HT-29 (cell line): ENCODE measurements at regions not wholly inside any gene's neighbourhood (a gene's known extent, or its start where the extent isn't known, plus 50 kb on each side); places are given as distances from the start of the nearest gene placed in this dataset.
"Not testable (repeated sequence)": the region's sequence is repeated elsewhere in the genome, so short reads cannot be mapped to it uniquely, and the experiment has no call there.

ENCODE experiments used
- DNase-seq: peaks from one replicate; pipeline ENCODE4 v3.0.0-alpha.2; 2015; ENCODE audit warnings: low spot score

DNA sequence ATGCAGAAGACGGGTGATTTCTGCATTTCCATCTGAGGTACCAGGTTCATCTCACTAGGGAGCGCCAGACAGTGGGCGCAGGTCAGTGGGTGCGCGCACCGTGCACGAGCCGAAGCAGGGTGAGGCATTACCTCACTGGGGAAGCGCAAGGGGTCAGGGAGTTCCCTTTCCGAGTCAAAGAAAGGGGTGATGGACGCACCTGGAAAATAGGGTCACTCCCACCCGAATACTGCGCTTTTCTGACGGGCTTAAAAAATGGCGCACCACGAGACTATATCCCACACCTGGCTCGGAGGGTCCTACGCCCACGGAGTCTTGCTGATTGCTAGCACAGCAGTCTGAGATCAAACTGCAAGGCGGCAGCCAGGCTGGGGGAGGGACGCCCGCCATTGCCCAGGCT is 1246.0 kb upstream of the PABPC4L start:
- not testable (repeated sequence) for DNase-seq

DNA sequence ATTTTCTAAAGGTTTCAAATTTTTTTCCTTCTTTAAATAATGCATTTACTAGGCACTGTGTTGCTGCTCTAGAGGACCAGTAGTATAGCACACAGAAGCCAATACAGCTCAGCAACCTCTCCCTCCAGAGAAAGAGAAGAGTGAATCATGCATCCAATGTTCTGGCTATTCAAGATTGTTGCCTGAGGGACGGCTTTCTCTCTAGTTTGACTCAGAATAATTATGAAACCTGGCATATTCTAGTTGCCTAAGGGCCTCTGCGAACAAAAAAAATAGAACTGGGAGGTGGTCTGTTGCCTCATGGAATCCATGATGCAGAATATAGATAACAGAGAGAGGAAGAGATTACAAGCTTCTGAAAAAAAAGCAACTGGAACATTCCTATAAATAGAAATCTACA is 1233.3 kb upstream of the PABPC4L start:
- no peak for DNase-seq

DNA sequence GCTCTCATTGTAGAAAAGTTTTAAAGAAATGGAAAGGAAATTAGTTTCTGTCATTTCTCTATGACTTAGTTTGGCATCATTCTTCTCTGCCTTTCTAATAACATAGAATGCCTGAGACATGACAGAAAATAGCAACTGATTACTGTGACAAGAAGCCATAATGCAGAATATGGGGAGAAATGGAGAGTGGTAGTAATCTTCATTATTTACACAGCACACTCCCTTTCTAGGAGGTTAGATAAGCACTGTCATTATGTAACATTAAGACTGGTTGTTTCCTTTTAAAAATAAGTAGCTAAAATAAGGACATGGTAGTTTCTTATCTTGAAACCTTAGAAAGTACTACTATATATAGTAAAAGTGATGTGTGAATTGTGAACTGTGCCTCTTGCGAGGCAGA is 1227.9 kb upstream of the PABPC4L start:
- DNase-seq: no peak

DNA sequence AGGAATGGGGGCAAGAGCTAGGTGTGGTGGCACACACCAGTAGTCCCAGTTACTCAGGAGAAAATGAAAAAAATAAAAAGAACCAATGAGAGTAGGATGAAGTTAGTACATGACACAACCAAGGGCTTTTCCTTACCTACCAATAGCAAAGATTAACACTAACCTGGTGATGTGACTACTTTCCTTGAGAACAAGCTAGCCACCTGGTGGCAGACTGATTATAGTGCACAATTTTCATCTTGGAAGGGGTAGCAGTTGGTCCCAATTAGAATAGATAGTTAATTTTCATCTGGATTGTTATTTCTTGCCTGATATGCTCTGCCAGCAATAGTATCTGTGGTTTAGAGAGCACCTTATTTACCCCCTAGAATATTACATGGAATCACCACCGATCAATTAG is 1216.8 kb upstream of the PABPC4L start:
- DNase-seq: peak; percentile 43

DNA sequence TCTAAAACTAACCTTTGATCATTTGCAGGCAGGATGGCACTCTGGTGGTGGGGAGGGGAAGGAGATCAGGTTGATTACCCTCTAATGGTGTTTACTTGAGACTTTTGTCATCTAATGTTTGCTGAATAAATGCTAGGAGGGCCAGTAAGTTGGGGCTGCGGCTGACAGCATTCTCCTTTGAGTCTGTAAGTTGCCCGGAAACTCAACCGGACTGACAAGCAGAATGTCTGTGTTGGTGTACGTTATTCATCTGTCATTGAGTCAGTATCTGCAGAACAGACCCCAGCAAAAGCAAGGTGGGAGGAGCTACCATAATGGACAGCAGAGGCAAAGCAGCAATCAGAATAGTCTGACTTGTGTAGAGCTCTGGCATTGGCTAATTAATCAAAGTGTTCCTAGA is 1210.6 kb upstream of the PABPC4L start:
- no peak for DNase-seq

DNA sequence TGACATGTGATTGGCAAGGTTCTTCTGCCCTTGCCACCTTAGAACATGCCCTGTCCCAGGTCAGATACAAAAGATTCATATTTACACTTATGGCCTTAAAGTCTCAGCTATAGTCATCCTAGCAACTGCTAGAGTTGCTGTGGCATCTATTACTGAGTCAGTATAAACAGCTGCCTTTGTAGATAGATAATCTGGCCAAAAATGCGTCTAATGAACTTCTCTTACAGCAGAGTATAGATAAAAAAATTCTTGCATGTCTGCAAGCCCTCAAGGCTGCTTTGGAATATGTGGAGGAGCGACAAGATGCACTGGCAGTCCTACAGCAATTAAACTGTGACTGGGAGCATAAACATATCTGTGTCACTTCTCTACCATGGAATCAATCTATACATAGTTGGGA is 1209.7 kb upstream of the PABPC4L start:
- no peak for DNase-seq

DNA sequence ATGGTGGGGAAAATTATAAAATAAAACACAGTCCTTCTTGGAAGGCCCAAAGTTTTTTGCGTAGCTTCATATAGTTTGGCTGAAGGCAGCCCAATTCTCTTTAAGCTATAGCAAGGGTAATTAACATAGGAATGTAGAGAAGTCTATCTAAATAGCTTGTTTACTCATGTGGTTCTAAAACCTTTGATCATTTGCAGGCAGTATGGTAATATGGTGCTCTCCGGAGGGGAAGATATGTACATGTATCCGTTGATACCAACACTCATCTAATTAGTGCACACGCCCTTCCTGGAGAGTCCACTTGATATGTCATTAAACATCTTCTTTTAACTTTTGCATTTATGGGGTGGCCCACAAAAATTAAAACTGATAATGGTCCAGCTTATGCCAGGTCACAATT is 1207.7 kb upstream of the PABPC4L start:
- DNase-seq: not testable (repeated sequence)

DNA sequence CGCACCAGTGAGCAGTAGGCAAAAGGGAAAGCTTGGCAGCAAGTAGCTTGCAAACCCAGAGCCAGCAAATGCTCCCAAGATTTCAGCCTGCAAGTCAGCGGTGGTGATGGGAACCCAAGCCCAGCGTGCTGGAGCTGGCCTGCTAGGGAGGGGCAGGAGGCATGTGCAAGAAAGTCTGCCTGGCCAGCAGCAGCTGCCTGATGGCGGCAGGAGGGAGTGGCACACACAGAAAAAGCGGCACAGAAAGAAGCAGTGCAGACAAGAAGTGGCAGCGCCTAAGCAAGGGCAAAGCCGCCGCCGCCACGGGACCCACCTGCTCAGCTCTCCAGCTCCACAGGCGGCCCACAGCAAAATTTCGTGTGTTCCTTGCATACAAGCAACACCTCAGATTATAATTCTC is 1206.5 kb upstream of the PABPC4L start:
- DNase-seq: no peak

DNA sequence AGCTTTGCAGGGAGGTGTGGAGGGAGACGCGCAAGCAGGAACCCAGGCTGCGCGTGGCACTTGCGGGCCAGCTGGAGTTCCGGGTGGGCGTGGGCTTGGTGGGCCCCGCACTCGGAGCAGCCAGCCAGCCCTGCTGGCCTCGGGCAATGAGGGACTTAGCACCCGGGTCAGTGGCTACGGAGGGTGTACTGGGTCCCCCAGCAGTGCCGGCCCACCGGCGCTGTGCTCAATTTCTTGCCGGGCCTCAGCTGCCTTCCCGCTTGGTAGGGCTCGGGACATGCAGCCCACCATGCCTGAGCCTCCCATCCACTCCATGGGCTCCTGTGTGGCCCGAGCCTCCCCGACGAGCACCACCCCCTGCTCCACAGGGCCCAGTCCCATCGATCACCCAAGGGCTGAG is 1205.0 kb upstream of the PABPC4L start:
- DNase-seq: not testable (repeated sequence)

DNA sequence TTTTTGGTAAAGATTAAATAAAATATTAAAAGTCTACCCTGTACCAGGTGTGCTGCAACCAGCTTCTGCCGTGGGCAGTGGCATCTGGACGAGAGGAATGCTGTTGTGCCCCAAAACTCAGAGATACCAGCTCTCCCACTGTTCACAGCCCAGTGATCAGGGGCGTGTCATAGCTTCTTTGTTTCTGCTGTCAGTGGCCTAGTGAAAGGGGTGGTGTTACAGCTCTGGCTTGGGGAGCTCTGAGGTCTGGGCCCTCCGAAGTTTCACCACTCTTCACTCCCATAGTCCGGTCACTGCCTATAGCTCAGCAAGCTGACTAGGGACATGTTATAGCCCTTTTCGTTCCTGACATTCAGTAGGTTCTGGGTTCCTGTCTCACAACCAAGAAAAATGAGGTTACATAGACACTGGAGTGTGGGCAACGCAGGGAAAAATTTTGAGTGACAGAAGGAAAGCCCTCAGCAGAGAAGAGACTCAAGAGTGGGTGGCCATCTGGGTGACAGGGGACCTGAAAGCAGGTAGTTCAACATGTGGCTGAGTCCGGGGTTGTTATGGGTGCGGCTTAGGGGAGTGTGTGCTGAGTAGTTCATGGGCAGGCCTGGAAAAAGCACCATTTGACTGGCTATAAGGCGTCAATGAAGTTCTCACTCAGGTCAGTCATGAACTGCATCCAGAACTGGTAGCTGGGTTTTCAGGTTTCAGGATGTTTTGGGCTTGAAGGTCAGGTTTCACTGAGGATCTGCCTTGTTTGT is 1184.4 kb upstream of the PABPC4L start:
- DNase-seq: no peak

DNA sequence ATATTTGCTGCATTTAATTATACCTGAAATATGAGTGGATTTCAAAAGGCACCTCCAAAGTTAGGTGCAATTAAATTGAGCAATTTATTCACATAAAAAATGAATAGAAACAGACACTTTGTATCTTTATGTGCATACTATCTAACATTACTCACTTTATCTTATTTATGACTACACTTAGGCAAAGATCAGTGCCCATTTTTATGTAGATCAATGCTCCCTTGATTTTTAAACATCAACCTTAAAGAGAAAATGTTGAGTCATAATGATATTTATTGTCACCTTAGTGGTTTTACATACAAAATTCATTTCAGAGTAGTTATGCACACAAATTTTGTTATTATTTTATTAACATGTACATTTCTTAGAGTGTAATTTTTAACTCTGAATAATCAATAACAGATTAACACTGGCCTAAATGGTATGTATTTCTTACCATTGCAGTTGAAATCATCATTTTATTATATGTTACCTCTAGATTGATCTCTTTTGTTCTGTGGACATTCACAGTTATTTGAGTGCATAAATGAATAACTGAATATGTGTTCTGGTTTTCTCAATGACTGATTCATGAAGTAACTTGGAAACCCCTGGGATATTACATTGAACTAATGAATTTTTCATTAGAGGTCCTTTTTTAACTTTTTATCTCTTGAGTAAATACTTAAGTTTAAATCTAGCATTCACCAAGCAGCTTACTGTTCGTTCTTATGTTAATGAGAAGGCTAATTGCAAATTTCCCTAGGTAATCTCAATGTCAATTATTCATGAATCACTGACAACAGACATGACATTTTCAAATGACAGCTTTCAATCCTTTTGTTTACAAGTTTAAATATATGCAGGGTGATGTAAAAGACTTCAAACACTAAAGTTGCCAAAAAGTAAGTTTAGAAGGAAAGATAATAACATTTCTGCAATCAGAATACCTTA is 1182.0 kb upstream of the PABPC4L start:
- no peak for DNase-seq

DNA sequence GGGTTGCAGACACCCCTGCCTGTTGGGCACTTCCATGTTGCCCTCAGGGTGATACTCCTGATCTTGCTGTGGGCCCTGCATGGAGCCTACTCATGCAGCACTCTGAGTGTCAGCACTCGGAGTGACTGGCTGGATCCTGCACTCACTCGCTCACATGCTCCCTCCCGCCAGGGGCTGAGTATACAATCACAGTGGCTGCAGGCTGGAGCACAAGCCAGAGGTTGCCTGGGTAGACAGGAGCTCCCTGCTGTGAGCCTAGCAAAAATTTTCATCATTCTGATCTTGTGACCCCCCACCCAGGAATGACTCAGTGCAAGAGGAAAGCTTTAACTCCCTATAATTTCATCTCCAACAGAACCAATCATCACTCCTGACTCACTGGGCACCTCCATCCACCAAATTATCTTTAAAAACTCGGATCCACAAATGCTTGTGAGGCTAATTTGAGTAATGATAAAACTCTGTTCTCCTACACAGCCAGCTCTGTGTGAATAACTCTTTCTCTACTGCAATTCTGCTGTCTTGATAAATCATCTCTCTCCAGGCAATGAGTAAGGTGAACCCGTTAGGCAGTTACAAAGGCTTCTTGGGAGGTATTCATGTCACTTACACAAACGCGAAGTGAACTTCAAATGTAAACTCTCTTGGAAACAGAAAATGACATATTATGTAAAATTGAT is 1180.8 kb upstream of the PABPC4L start:
- no peak for DNase-seq

DNA sequence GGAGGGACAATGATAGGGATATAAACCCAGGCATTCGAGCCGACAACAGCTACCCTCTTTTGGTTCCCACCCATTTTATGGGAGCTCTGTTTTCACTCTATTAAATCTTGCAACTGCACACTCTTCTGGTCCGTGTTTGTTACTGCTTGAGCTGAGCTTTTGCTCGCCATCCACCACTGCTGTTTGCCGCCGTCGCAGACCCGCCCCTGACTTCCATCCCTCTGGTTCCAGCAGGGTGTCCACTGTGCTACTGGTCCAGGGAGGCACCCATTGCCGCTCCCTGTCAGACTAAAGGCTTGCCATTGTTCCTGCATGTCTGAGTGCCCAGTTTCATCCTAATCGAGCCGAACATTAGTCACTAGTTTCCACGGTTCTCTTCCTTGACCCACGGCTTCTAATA is 1170.5 kb upstream of the PABPC4L start:
- no peak for DNase-seq

DNA sequence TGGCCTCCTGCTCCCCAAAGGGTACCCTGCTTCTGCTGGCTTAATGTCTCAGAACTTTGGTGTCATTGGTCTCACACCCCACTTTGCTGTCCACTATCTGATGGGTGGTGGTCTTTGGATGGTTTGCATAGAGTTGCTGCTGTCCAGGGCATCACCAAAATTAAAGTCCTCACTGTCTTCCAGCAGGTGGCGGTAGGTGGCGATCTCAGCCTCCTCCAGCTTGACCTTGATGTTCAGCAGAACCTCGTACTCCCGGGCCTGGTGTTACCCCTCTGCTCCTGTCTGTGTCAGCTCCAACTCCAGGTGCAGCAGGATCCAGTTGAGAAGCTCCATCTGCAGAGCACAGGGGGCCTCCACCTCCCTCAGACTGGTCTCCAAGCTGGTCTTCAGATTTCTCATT is 1169.5 kb upstream of the PABPC4L start:
- DNase-seq: peak; percentile 42

DNA sequence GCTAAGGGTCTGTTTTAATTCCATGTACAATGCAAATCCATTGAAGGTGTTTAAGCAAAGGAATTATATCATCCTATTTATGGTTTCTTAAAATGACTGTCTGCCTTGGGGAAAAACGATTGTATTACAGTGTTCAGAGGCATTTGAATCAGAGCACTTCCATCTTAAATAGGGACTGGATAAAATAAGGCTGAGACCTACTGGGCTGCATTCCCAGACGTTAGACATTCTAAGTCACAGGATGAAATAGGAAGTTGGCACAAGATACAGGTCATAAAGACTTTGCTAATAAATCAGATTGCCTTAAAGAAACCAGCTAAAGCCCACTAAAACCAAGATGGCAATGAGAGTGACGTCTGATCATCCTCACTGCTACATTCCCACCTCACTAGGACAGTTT is 1167.2 kb upstream of the PABPC4L start:
- no peak for DNase-seq

DNA sequence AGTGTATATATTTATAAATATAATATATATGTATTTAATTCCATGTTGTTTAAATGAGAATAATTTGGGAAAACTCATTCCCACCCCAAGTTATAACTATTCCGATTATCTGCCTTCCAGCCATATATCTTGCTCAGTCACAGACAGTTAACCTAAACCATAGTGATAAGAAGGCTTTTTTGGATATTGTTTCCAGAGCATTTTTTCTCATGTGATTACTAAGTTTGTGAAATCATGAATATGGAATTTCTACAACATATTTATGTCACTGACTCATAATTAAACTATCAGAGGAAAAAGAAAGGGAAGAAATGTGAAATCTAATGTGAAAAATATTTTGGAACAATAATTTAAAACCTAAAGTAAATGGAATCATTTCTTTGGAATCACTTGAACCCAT is 1163.5 kb upstream of the PABPC4L start:
- DNase-seq: no peak

DNA sequence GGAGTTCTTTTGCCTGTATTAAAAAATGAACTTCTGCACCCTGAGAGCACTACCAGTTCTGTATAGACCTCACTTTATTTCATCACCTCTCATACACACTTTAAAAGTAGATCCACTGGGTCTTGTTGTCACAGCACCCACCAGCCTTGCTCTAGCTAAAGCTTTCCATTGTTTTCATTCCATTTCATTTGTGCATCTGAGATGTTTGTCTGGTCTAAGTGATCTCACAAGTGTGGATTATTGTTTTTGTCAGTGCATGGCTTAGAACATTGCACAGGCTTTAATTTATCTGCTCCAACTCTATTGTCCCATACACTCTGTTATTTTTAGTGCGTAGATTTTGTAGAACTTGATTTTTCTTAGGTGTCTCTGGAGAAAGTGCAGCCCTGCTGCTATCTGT is 1157.5 kb upstream of the PABPC4L start:
- DNase-seq: no peak

DNA sequence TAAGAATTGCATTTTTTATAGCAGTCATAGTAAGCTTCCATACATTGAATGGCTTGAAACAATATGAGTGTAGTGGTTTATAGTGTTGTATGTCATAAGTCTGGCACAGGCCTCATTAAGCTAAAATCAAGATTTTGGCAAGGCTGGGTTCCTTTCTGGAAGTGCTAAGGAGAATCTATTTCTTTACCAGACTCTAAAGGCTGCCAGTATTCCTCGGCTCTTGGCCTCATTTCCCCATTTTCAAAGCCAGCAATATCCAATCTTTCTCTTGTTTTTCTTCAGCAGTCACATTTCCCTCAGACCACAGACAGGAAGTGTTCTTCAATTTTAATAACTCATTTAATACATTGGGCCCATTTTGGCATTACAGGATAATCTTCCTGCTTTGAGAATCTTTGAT is 1155.5 kb upstream of the PABPC4L start:
- DNase-seq: no peak

DNA sequence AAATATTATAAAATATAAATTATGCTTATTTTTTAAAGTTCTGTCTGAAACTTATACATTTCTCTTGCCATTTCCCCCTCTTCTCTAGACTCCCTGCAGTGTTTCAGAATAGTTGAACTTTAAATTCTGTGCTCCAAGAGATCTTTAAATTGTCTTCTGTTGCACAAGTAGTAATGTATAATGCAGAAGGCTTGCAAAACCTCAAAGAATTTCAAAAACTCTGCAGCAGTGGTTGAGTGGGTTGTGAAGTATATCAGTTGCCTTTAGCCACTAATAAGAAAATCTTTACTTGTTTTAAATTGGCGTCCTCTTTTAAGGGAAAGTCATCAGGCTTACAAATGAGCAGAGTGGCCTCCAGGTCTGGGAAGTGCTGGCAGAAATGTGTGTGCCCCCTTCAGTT is 1153.3 kb upstream of the PABPC4L start:
- no peak for DNase-seq

DNA sequence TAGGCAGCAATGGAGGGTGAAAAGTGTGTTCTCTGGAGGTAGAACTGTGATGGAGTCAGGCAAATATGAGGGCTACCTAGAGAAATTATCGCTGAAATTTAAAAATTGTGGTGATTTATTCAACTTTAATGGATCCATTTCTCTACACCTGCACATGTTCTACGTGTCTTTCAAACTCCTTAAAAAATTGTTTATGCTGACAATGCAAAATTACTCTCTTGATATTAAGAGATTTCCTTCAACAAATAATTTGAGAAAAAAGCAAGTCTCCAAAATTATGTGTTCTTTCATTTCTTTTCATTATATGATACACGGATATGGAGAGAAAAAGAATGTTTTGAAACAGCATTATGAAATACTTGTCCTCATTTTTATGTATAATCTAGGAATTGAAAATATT is 1151.4 kb upstream of the PABPC4L start:
- no peak for DNase-seq

DNA sequence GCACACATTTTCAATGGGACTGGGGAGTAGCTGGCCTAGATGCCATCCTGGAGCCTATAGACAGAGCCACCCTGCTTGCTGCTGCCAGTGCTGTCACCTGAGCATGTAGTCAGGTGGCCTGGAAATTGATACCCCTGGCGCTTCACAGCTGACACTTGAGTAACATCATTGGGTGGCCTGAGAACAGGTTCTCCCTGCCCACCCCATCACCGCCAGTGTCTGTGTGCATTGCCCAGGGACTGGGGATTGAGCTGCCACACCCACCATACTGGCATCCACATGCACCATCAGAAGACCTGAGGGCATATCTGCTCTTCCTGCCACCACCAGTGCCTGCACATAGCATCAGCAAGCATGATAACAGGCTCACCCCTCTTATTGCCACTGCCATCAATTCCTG is 1142.9 kb upstream of the PABPC4L start:
- DNase-seq: no peak

DNA sequence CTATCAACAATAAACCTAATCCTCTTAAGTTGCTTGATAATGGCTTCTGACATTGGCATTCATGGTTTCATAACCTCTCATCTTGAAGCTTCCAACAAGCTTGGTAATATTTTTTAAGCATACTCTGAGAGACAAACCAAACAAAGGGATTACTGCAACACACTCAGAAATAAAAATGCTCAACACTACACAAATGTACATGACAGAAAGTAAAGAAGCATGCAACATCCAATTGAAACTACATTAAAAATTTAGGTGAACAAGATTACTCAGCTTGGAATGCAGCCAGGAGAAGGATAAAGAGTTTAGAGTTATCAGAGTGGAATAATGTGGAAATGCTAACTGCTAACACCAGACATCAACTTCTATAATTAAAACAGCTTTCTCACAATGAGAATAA is 1136.6 kb upstream of the PABPC4L start:
- no peak for DNase-seq
